Peyer's patch (tissue), 4 donors: ENCODE measurements at regions not wholly inside any gene's neighbourhood (a gene's known extent, or its start where the extent isn't known, plus 50 kb on each side); places are given as distances from the start of the nearest gene placed in this dataset.

Source experiments
- DNase-seq, 3 donors: peaks; one replicate each; pipeline ENCODE4 v3.0.0-alpha.2; 2017 to 2019
- H3K27ac ChIP-seq, 4 donors: fragments of 200-600 bp; sonication (generic); one replicate each; pipeline ENCODE4 v1.5.1; 2016 to 2019
- H3K27me3 ChIP-seq, 2 donors: fragments of 200-600 bp; sonication (generic); one replicate each; pipeline ENCODE4 v1.5.1; 2019
- H3K36me3 ChIP-seq, 3 donors: fragments of 200-600 bp; sonication (generic); one replicate each; pipeline ENCODE4 v1.5.1; 2016 to 2019
- H3K4me1 ChIP-seq, 4 donors: fragments of 200-600 bp; sonication (generic); one replicate each; pipeline ENCODE4 v1.5.1; 2016 to 2019
- H3K4me3 ChIP-seq, 4 donors: fragments of 200-600 bp; sonication (generic); 1 replicate in 3 of 4; 2 replicates in 1 of 4; pipeline ENCODE4 v1.5.1; 2016 to 2019; ENCODE audit warnings: mild to moderate bottlenecking in 1 of 4
- H3K9me3 ChIP-seq, 4 donors: fragments of 200-600 bp; sonication (generic); one replicate each; pipeline ENCODE4 v1.5.1; 2016 to 2019; ENCODE audit warnings: mild to moderate bottlenecking in 1 of 4
- POLR2A ChIP-seq, 2 donors: fragments of 450-650 bp; IDR thresholded peaks; one replicate each; pipeline ENCODE4 v1.5.1; 2017; ENCODE audit warnings: antibody characterized with exemption in 2 of 2, mild to moderate bottlenecking in 2 of 2, moderate library complexity in 2 of 2
- TF ChIP-seq, protein P1 (sequence below), 6 experiments: fragments of 450-650 bp in 4 of 6; fragments of 200-600 bp in 2 of 6; sonication (generic) in 1 of 6; IDR thresholded peaks; one replicate each; pipeline ENCODE4 v1.5.1; 2017 to 2019; ENCODE audit warnings: antibody characterized with exemption in 6 of 6, mild to moderate bottlenecking in 3 of 6, moderate library complexity in 1 of 6

GRCh38 chr9:16153221-16153620 lies 600.4 kb downstream of the CCDC171 start:
- H3K27me3 ChIP-seq = no peaks in the 10 kb centered on the region
- no peak overlapping the region for H3K27ac ChIP-seq
- H3K36me3 ChIP-seq = no peaks in the 10 kb centered on the region
- peaks cover 0 to 8% (median 0%) of the 10 kb centered on the region in 4 donors for H3K4me1 ChIP-seq
- TF ChIP-seq, protein P1, sequence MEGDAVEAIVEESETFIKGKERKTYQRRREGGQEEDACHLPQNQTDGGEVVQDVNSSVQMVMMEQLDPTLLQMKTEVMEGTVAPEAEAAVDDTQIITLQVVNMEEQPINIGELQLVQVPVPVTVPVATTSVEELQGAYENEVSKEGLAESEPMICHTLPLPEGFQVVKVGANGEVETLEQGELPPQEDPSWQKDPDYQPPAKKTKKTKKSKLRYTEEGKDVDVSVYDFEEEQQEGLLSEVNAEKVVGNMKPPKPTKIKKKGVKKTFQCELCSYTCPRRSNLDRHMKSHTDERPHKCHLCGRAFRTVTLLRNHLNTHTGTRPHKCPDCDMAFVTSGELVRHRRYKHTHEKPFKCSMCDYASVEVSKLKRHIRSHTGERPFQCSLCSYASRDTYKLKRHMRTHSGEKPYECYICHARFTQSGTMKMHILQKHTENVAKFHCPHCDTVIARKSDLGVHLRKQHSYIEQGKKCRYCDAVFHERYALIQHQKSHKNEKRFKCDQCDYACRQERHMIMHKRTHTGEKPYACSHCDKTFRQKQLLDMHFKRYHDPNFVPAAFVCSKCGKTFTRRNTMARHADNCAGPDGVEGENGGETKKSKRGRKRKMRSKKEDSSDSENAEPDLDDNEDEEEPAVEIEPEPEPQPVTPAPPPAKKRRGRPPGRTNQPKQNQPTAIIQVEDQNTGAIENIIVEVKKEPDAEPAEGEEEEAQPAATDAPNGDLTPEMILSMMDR (IDR thresholded peaks at IDR 0.05) = no peak
- TF ChIP-seq POLR2A (IDR thresholded peaks at IDR 0.05) = no peak
- no peaks in the 10 kb centered on the region for H3K9me3 ChIP-seq
- no peak for DNase-seq
- no peak overlapping the region for H3K4me3 ChIP-seq

- DNase-seq = no peak
- H3K4me3 ChIP-seq = no peak overlapping the region
- H3K4me1 ChIP-seq = peaks cover 0 to 8% (median 0%) of the 10 kb centered on the region in 4 donors
- no peak overlapping the region for H3K27ac ChIP-seq
- no peaks in the 10 kb centered on the region for H3K9me3 ChIP-seq
- TF ChIP-seq, protein P1 (IDR thresholded peaks at IDR 0.05) = no peak
- TF ChIP-seq POLR2A (IDR thresholded peaks at IDR 0.05) = no peak
- H3K36me3 ChIP-seq = no peaks in the 10 kb centered on the region
- H3K27me3 ChIP-seq = no peaks in the 10 kb centered on the region
Measured at GRCh38 chr9:16153741-16154140, 600.9 kb downstream of the CCDC171 start.

DNA sequence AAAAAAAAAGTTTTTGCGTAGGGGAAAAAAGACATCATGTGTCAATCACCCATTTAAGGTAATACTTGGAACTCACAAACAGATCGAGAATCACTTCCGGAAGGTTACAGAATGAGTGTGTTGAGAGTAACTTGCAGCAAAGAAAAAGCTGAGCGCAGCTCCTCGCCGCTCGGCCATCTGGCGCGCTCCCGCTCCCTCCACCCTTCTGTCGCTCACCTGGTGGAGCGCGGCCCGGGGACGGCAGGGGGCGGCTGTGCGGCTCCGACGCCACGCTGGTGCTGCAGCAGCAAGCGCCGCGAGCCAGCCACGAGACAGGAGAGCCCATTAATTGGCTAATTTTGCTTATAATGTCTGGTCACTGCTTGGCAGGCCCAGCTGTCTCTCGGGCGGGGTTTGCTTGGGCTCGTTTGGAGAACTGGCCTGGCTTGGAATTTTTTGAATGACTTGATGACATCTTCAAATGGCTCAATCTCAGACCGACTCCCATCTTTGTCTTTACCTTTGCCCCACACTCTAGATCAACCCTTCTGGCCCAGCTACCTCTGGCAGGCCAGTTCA lies 601.8 kb downstream of the CCDC171 start:
- Histone ChIP-seq H3K36me3 (no peaks in the 10 kb centered on the region), H3K9me3 (no peaks in the 10 kb centered on the region), H3K4me3 (peak overlapping the region in 2 of 4 donors; percentile 35 to 37), H3K27me3 (no peaks in the 10 kb centered on the region), H3K4me1 (peaks cover 0 to 8% (median 0%) of the 10 kb centered on the region in 4 donors), H3K27ac (no peak overlapping the region)
- DNase-seq = peak in 2 of 3 donors; percentile 52 to 75
- TF ChIP-seq, protein P1 (IDR thresholded peaks at IDR 0.05) = peak in 4 of 6 experiments; percentile 16 to 48 (median 34)
- no peak for TF ChIP-seq POLR2A (IDR thresholded peaks at IDR 0.05)

GRCh38 chr9:16155878-16156277 lies 603.0 kb downstream of the CCDC171 start:
- Histone ChIP-seq H3K27ac (no peak overlapping the region), H3K4me1 (peaks cover 0 to 8% (median 0%) of the 10 kb centered on the region in 4 donors), H3K9me3 (no peaks in the 10 kb centered on the region), H3K36me3 (no peaks in the 10 kb centered on the region), H3K4me3 (no peak overlapping the region), H3K27me3 (no peaks in the 10 kb centered on the region)
- no peak for TF ChIP-seq POLR2A (IDR thresholded peaks at IDR 0.05)
- TF ChIP-seq, protein P1 (IDR thresholded peaks at IDR 0.05) = no peak
- DNase-seq = no peak

DNA sequence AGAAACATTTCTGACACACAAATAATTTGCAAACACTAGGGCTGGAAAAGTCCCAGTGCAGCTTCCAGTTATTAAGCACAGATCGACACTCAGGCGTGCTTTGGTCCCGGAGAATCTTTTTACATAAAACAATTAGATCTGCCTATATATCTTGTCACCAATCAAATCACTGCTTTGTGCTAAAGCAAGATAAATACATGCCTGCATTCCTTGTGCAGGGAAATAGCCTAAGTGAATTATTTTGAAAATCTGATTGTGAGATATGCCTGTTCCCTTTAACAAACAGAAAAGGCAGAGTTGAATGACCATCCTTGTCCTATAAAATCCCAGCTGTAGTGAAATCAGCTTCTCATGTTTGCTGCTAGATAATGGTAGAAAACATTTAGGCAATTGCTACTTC lies 604.4 kb downstream of the CCDC171 start:
- Histone ChIP-seq H3K4me1 (peaks cover 0 to 8% (median 0%) of the 10 kb centered on the region in 4 donors), H3K27me3 (no peaks in the 10 kb centered on the region), H3K27ac (no peak overlapping the region), H3K4me3 (no peak overlapping the region), H3K36me3 (no peaks in the 10 kb centered on the region), H3K9me3 (no peaks in the 10 kb centered on the region)
- TF ChIP-seq, protein P1 (IDR thresholded peaks at IDR 0.05) = no peak
- TF ChIP-seq POLR2A (IDR thresholded peaks at IDR 0.05) = no peak
- no peak for DNase-seq
